ENCODE measurements at regions not wholly inside any gene's neighbourhood (a gene's known extent, or its start where the extent isn't known, plus 50 kb on each side); places are given as distances from the start of the nearest gene placed in this dataset.

DNA sequence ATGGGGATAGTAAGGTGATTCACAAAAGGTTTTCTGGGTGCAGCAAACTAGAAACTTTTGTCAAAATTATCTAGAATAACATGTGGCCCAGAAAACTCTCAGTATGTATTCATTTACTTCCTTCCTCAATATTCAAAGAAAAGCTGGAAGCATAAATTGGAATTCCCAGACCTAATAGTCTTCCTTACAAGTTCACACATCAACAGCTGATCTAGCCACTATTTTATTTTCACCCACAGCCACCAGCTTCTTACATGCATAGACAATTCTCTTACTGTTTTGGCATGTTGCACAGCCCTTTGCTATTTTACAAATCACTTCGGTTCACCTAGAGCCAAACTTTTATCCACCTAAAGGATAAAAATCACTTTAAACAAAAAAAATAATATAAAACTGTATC lies 647.8 kb upstream of the CCDC54 start:
- DNase-seq (no peak), ATAC-seq (replicated peaks in 1 of 4) (no peak)
- Mint-ChIP-seq H3K4me3 (no peak overlapping the region), H3K27me3 (peaks cover 3% of the 10 kb centered on the region in 2 donors), H3K4me1 (no peaks in the 10 kb centered on the region), H3K27ac (no peak overlapping the region), H3K9me3 (no peaks in the 10 kb centered on the region), H3K36me3 (no peaks in the 10 kb centered on the region)
- Histone ChIP-seq H3K4me3 (ENCODE audit: control insufficient read depth in 1 of 2, extremely low read depth in 1 of 2, low read length in 1 of 2) (no peak overlapping the region), H3K4me1 (ENCODE audit: control insufficient read depth in 1 of 2, extremely low read depth in 1 of 2, insufficient read depth in 2 of 2, low read length in 2 of 2) (no peaks in the 10 kb centered on the region), H3K27me3 (replicated peaks in 1 of 2; ENCODE audit: control insufficient read depth in 2 of 2, extremely low read depth in 1 of 2, insufficient read depth in 2 of 2, low read length in 1 of 2) (no peaks in the 10 kb centered on the region), H3K27ac (ENCODE audit: low read length) (no peak overlapping the region), H3K36me3 (ENCODE audit: control insufficient read depth in 2 of 2, extremely low read depth in 1 of 2, insufficient read depth in 1 of 2, low read length in 1 of 2) (no peaks in the 10 kb centered on the region), H3K9me3 (no peaks in the 10 kb centered on the region)
- WGBS (ENCODE audit: insufficient coverage), result 33% methylated on average over 1 of the region's 1 CpG
- ChIA-PET POLR2A (no interaction called here), CTCF (no interaction called here)

DNA sequence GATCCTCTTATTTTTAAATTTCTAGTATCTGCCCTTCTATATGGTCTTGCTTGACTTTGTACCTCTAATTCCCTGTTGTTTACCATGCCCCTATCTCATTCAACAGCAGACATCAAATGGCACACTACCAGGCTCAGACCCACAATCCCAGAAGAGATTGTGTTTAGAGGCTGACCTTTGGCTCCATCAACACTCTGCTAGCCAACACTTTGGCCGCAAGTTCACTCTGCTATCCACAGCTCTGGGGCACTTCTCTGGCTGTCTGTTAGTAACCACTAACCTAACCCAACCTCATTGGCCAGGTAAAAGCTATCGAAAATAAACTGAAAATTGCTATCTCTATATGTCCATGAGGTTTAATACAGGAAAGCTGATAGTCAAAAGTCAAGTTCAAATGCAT lies 646.0 kb upstream of the CCDC54 start:
- 100% methylated on average over 1 of the region's 2 CpGs for WGBS (ENCODE audit: insufficient coverage)
- ChIA-PET POLR2A (no interaction called here), CTCF (no interaction called here)
- Histone ChIP-seq H3K4me3 (ENCODE audit: control insufficient read depth in 1 of 2, extremely low read depth in 1 of 2, low read length in 1 of 2) (no peak overlapping the region), H3K27me3 (replicated peaks in 1 of 2; ENCODE audit: control insufficient read depth in 2 of 2, extremely low read depth in 1 of 2, insufficient read depth in 2 of 2, low read length in 1 of 2) (no peaks in the 10 kb centered on the region), H3K9me3 (no peaks in the 10 kb centered on the region), H3K27ac (ENCODE audit: low read length) (no peak overlapping the region), H3K36me3 (ENCODE audit: control insufficient read depth in 2 of 2, extremely low read depth in 1 of 2, insufficient read depth in 1 of 2, low read length in 1 of 2) (no peaks in the 10 kb centered on the region), H3K4me1 (ENCODE audit: control insufficient read depth in 1 of 2, extremely low read depth in 1 of 2, insufficient read depth in 2 of 2, low read length in 2 of 2) (no peaks in the 10 kb centered on the region)
- ATAC-seq (replicated peaks in 1 of 4), result no peak
- Mint-ChIP-seq H3K9me3 (no peaks in the 10 kb centered on the region), H3K27ac (no peak overlapping the region), H3K4me1 (no peaks in the 10 kb centered on the region), H3K27me3 (peaks cover 3% of the 10 kb centered on the region in 2 donors), H3K4me3 (no peak overlapping the region), H3K36me3 (no peaks in the 10 kb centered on the region)
- DNase-seq, result no peak

DNA sequence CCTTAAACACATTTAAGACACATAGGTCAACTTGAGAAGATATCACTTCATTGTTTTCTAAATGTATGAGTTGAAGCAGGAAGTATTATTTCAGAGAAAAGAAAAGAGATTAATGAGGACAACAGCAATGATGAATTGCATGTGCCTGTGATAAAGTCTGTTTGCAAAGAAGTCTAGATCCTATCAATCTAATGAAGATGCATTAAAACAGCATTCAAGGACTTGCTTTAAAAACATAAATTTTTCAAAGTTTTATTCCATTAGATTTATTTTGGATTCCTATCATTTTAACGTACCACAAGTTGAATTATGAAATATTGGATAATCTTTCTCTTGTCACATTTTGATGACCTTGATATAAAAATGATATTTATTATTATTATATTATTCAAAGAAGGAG lies 642.5 kb upstream of the CCDC54 start:
- no CpG with 5 or more reads among the region's 1 CpG for WGBS (ENCODE audit: insufficient coverage)
- H3K36me3 ChIP-seq (ENCODE audit: control insufficient read depth in 2 of 2, extremely low read depth in 1 of 2, insufficient read depth in 1 of 2, low read length in 1 of 2), result no peaks in the 10 kb centered on the region
- DNase-seq (no peak), ATAC-seq (replicated peaks in 1 of 4) (no peak)
- Mint-ChIP-seq H3K27me3 (peaks cover 0 to 3% of the 10 kb centered on the region in 2 donors), H3K4me1 (no peaks in the 10 kb centered on the region), H3K4me3 (no peak overlapping the region), H3K36me3 (no peaks in the 10 kb centered on the region), H3K27ac (no peak overlapping the region), H3K9me3 (no peaks in the 10 kb centered on the region)
- ChIA-PET CTCF (no interaction called here), POLR2A (no interaction called here)
- no peaks in the 10 kb centered on the region for H3K27me3 ChIP-seq (replicated peaks in 1 of 2; ENCODE audit: control insufficient read depth in 2 of 2, extremely low read depth in 1 of 2, insufficient read depth in 2 of 2, low read length in 1 of 2)
- no peaks in the 10 kb centered on the region for H3K9me3 ChIP-seq
- no peak overlapping the region for H3K4me3 ChIP-seq (ENCODE audit: control insufficient read depth in 1 of 2, extremely low read depth in 1 of 2, low read length in 1 of 2)
- no peak overlapping the region for H3K27ac ChIP-seq (ENCODE audit: low read length)
- H3K4me1 ChIP-seq (ENCODE audit: control insufficient read depth in 1 of 2, extremely low read depth in 1 of 2, insufficient read depth in 2 of 2, low read length in 2 of 2), result no peaks in the 10 kb centered on the region

DNA sequence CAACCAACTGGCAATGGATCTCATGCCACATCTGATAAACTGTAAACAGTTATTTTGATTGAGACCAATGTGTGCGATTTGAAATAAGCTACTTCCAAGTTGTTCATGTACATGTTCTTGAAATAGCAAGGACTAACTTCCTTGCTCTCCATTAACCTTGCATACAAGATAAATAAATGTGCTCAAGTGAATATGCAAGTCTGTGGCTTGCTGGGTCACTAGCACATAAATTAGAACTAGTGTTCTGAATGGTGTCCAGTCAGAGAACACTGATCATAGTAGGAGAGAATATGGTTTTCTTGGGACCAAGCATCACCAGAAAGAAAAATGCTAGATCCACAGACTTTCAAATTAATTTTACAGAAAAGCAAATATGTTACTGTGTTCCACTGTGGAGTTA lies 640.0 kb upstream of the CCDC54 start:
- DNase-seq, result no peak
- WGBS (ENCODE audit: insufficient coverage), result no CpG with 5 or more reads among the region's 1 CpG
- peaks cover 0 to 3% of the 10 kb centered on the region in 2 donors for H3K27me3 Mint-ChIP-seq
- no peaks in the 10 kb centered on the region for H3K36me3 Mint-ChIP-seq
- ATAC-seq (replicated peaks in 1 of 4), result no peak
- Histone ChIP-seq H3K27me3 (replicated peaks in 1 of 2; ENCODE audit: control insufficient read depth in 2 of 2, extremely low read depth in 1 of 2, insufficient read depth in 2 of 2, low read length in 1 of 2) (no peaks in the 10 kb centered on the region), H3K4me1 (ENCODE audit: control insufficient read depth in 1 of 2, extremely low read depth in 1 of 2, insufficient read depth in 2 of 2, low read length in 2 of 2) (no peaks in the 10 kb centered on the region), H3K27ac (ENCODE audit: low read length) (no peak overlapping the region), H3K9me3 (no peaks in the 10 kb centered on the region), H3K36me3 (ENCODE audit: control insufficient read depth in 2 of 2, extremely low read depth in 1 of 2, insufficient read depth in 1 of 2, low read length in 1 of 2) (no peaks in the 10 kb centered on the region), H3K4me3 (ENCODE audit: control insufficient read depth in 1 of 2, extremely low read depth in 1 of 2, low read length in 1 of 2) (no peak overlapping the region)
- no peaks in the 10 kb centered on the region for H3K9me3 Mint-ChIP-seq
- no peaks in the 10 kb centered on the region for H3K4me1 Mint-ChIP-seq
- POLR2A ChIA-PET, result no interaction called here
- H3K4me3 Mint-ChIP-seq, result no peak overlapping the region
- CTCF ChIA-PET, result no interaction called here
- H3K27ac Mint-ChIP-seq, result no peak overlapping the region

DNA sequence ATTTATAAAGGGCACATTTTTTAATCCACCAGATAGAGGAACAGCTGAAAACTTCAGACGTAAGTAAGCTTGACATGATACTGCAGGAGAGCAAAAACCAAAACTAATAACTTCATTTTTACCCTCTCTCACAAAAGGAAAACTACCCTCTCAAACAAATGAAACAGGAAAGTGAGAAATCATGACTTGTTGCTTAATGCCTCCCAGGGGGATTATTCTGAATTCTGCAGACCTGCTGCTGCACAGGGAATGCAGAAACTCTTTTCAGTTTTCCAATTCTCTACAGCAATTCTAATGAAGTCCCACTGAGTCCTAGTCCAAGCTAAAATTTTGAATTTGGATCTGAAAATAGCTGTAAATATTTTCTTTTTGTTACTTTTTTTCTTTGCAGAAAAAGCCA lies 637.1 kb upstream of the CCDC54 start:
- DNase-seq, result no peak
- H3K4me1 ChIP-seq (ENCODE audit: control insufficient read depth in 1 of 2, extremely low read depth in 1 of 2, insufficient read depth in 2 of 2, low read length in 2 of 2), result no peaks in the 10 kb centered on the region
- no peaks in the 10 kb centered on the region for H3K36me3 ChIP-seq (ENCODE audit: control insufficient read depth in 2 of 2, extremely low read depth in 1 of 2, insufficient read depth in 1 of 2, low read length in 1 of 2)
- no peak overlapping the region for H3K27ac ChIP-seq (ENCODE audit: low read length)
- Mint-ChIP-seq H3K4me1 (no peaks in the 10 kb centered on the region), H3K4me3 (no peak overlapping the region), H3K27me3 (no peaks in the 10 kb centered on the region), H3K36me3 (no peaks in the 10 kb centered on the region), H3K27ac (no peak overlapping the region), H3K9me3 (no peaks in the 10 kb centered on the region)
- ChIA-PET CTCF (interaction anchor here in 1 of 2 donors (0.6 kb wide), 1 partner anchor 135 kb away, joined by 3 read pairs; no protein-coding TSS in a partner anchor), POLR2A (no interaction called here)
- no CpG with 5 or more reads among the region's 1 CpG for WGBS (ENCODE audit: insufficient coverage)
- ATAC-seq (replicated peaks in 1 of 4), result no peak
- no peak overlapping the region for H3K4me3 ChIP-seq (ENCODE audit: control insufficient read depth in 1 of 2, extremely low read depth in 1 of 2, low read length in 1 of 2)
- H3K27me3 ChIP-seq (replicated peaks in 1 of 2; ENCODE audit: control insufficient read depth in 2 of 2, extremely low read depth in 1 of 2, insufficient read depth in 2 of 2, low read length in 1 of 2), result no peaks in the 10 kb centered on the region
- H3K9me3 ChIP-seq, result no peaks in the 10 kb centered on the region

DNA sequence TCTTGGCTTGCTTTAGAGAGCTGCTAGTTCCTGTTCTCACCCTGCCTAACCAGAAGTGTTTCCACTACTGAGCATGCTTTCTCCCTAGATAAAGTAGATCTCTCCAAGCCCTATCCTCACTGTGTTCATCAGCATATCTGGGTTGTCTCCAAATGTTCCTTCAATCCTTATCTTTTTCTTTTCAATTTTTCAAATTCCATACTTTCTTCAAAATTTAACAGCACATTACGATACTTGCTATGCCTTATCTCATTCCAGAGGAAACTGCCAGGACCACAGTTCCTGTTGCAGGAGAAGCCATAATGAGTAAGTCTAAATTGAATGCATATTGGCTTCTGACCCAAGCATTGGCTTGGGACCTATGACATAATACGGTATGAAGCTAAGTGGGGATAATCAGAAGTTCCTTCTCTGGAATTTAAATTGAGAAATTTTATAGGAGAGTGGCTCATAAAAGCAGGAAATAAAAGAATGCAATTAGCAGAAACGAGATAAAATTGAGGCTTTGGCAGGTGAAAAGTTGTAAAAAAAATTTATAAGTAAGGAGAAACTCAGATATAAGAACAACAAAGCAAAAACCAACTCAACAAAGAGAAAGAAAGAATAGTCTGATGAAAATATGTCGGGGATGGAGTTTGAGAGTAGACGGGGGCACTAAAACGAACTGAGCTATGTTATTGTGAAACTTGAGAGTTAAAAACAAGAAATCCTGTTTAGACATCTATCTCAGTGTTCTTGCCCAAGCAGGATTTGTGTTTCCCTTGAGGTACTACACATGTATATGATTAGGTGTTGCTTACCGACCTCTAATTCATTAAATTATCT lies 631.7 kb upstream of the CCDC54 start:
- H3K27me3 Mint-ChIP-seq, result peaks cover 0 to 4% of the 10 kb centered on the region in 2 donors
- 59% methylated on average over 2 of the region's 7 CpGs for WGBS (ENCODE audit: insufficient coverage)
- ATAC-seq (replicated peaks in 1 of 4), result no peak
- POLR2A ChIA-PET, result interaction anchor here in 1 of 2 donors (0.6 kb wide), 1 partner anchor 41 kb away, joined by 4 read pairs; no protein-coding TSS in a partner anchor
- H3K27me3 ChIP-seq (replicated peaks in 1 of 2; ENCODE audit: control insufficient read depth in 2 of 2, extremely low read depth in 1 of 2, insufficient read depth in 2 of 2, low read length in 1 of 2), result no peaks in the 10 kb centered on the region
- no peaks in the 10 kb centered on the region for H3K36me3 Mint-ChIP-seq
- no peaks in the 10 kb centered on the region for H3K9me3 ChIP-seq
- no peak overlapping the region for H3K4me3 ChIP-seq (ENCODE audit: control insufficient read depth in 1 of 2, extremely low read depth in 1 of 2, low read length in 1 of 2)
- no peak overlapping the region for H3K4me3 Mint-ChIP-seq
- no peak overlapping the region for H3K27ac Mint-ChIP-seq
- H3K4me1 Mint-ChIP-seq, result no peaks in the 10 kb centered on the region
- no peaks in the 10 kb centered on the region for H3K36me3 ChIP-seq (ENCODE audit: control insufficient read depth in 2 of 2, extremely low read depth in 1 of 2, insufficient read depth in 1 of 2, low read length in 1 of 2)
- H3K4me1 ChIP-seq (ENCODE audit: control insufficient read depth in 1 of 2, extremely low read depth in 1 of 2, insufficient read depth in 2 of 2, low read length in 2 of 2), result no peaks in the 10 kb centered on the region
- no peak for DNase-seq
- H3K9me3 Mint-ChIP-seq, result no peaks in the 10 kb centered on the region
- H3K27ac ChIP-seq (ENCODE audit: low read length), result no peak overlapping the region
- CTCF ChIA-PET, result no interaction called here

DNA sequence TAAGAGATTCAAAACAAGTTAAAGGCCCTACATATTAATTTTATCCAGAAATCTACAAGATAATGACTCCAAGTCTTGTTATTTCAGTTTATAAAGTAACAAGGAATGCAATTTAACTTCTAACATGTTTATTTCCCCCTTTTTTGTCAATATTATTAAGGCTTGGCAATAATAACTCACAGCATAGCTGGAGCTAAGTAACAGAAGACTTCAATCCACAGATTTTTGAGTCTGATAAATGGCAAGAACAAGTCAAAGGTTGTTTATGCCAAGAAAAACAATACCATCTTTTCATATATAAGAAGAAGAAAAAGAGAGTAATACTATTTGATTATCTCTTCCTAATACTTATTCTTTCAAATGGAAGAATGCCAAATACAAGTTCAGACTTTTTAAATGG lies 631.0 kb upstream of the CCDC54 start:
- H3K27ac ChIP-seq (ENCODE audit: low read length), result no peak overlapping the region
- no peak overlapping the region for H3K4me3 ChIP-seq (ENCODE audit: control insufficient read depth in 1 of 2, extremely low read depth in 1 of 2, low read length in 1 of 2)
- Mint-ChIP-seq H3K27me3 (peaks cover 0 to 4% of the 10 kb centered on the region in 2 donors), H3K27ac (no peak overlapping the region), H3K4me3 (no peak overlapping the region), H3K4me1 (no peaks in the 10 kb centered on the region), H3K36me3 (no peaks in the 10 kb centered on the region), H3K9me3 (no peaks in the 10 kb centered on the region)
- ATAC-seq (replicated peaks in 1 of 4) (no peak), DNase-seq (no peak)
- no peaks in the 10 kb centered on the region for H3K9me3 ChIP-seq
- CTCF ChIA-PET, result no interaction called here
- H3K27me3 ChIP-seq (replicated peaks in 1 of 2; ENCODE audit: control insufficient read depth in 2 of 2, extremely low read depth in 1 of 2, insufficient read depth in 2 of 2, low read length in 1 of 2), result no peaks in the 10 kb centered on the region
- H3K4me1 ChIP-seq (ENCODE audit: control insufficient read depth in 1 of 2, extremely low read depth in 1 of 2, insufficient read depth in 2 of 2, low read length in 2 of 2), result no peaks in the 10 kb centered on the region
- POLR2A ChIA-PET, result interaction anchor here in 1 of 2 donors (0.7 kb wide), 1 partner anchor 1981 kb away, joined by 3 read pairs; no protein-coding TSS in a partner anchor
- H3K36me3 ChIP-seq (ENCODE audit: control insufficient read depth in 2 of 2, extremely low read depth in 1 of 2, insufficient read depth in 1 of 2, low read length in 1 of 2), result no peaks in the 10 kb centered on the region
